ENCODE measurements at regions not wholly inside any gene's neighbourhood (a gene's known extent, or its start where the extent isn't known, plus 50 kb on each side); places are given as distances from the start of the nearest gene placed in this dataset.

DNA sequence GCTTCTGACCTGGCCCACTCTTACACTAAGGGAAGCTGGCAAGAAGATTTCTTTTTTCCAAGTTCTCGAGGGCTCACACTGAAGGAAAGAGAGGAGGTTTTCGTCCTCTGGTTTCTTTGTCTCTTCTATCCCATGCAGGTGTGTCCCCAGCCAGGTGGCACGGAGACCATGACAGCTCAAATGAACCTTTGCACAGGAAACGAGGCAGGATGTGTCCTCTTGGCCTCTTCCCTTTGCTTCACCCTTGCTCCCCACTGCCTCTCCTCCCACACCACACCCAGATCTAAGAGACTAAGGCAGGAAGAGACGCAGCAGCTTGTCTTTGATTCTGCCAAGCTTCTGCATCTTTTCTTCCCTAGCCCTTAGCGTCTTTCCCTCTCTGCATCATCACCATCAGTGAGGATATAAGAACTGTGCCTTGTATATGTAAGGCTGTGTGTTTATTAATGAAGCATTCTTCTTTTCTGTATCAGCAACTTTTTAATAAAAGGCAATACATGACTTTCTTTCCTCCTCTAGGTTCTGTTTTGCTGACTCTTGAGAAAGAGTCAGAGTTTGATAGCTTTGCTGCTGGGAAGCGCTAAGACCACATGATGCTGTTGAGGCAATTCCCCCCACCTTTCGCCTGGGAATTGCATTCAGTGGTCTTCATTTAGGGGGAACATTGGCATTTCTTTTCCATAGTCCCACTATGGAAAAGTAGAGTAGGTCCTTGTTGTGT is 56.0 kb upstream of the PARVA start:
- DNase-seq, result no peak
- H3K9me3 ChIP-seq, result no peaks in the 10 kb centered on the region
- H3K4me3 ChIP-seq, result no peak overlapping the region
- H3K27ac ChIP-seq, result no peak overlapping the region
- no peaks in the 10 kb centered on the region for H3K36me3 ChIP-seq (replicated peaks in 1 of 2; ENCODE audit: insufficient read depth in 1 of 2, low read depth in 2 of 2)
- 78 to 82% methylated on average over 8 of the region's 8 CpGs for WGBS, 2 donors
- H3K4me1 ChIP-seq, result no peaks in the 10 kb centered on the region
- TF ChIP-seq POLR2A (IDR thresholded peaks at IDR 0.05), result no peak
- TF ChIP-seq, protein P1, sequence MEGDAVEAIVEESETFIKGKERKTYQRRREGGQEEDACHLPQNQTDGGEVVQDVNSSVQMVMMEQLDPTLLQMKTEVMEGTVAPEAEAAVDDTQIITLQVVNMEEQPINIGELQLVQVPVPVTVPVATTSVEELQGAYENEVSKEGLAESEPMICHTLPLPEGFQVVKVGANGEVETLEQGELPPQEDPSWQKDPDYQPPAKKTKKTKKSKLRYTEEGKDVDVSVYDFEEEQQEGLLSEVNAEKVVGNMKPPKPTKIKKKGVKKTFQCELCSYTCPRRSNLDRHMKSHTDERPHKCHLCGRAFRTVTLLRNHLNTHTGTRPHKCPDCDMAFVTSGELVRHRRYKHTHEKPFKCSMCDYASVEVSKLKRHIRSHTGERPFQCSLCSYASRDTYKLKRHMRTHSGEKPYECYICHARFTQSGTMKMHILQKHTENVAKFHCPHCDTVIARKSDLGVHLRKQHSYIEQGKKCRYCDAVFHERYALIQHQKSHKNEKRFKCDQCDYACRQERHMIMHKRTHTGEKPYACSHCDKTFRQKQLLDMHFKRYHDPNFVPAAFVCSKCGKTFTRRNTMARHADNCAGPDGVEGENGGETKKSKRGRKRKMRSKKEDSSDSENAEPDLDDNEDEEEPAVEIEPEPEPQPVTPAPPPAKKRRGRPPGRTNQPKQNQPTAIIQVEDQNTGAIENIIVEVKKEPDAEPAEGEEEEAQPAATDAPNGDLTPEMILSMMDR (IDR thresholded peaks at IDR 0.05), result no peak
- ATAC-seq, result no peak
- no peaks in the 10 kb centered on the region for H3K27me3 ChIP-seq
- intact Hi-C loops (cut with DNase I), result no loop called here

DNA sequence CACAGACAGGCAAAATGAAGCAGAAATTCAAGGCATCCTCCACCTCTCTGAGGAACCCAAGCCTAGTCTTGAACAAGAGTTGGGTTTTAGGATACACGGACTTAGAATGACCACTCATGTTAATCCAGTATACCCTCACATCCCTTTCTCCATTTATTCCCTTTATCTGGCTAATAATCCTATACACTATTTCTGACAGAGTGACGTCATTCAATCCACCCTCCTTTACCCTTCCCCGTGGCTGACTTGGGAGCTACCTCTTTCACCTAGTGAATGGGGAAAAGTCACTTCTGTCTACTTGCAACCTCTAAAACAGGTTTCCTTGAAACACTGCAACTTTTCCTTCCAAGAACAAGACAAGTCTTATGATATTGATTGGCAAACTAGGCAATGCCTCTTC is 52.8 kb upstream of the PARVA start:
- H3K27ac ChIP-seq, result no peak overlapping the region
- H3K4me1 ChIP-seq, result no peaks in the 10 kb centered on the region
- 91 to 93% methylated on average over 3 of the region's 3 CpGs for WGBS, 2 donors
- intact Hi-C loops (cut with DNase I), result no loop called here
- H3K36me3 ChIP-seq (replicated peaks in 1 of 2; ENCODE audit: insufficient read depth in 1 of 2, low read depth in 2 of 2), result no peaks in the 10 kb centered on the region
- DNase-seq (no peak), ATAC-seq (no peak)
- H3K4me3 ChIP-seq, result no peak overlapping the region
- H3K9me3 ChIP-seq, result no peaks in the 10 kb centered on the region
- H3K27me3 ChIP-seq, result no peaks in the 10 kb centered on the region
- TF ChIP-seq POLR2A (IDR thresholded peaks at IDR 0.05), result no peak
- TF ChIP-seq, protein P1 (IDR thresholded peaks at IDR 0.05), result no peak

Data from body of pancreas (tissue), 4 donors.